Adipocyte (in vitro differentiated cells): ENCODE measurements at regions not wholly inside any gene's neighbourhood (a gene's known extent, or its start where the extent isn't known, plus 50 kb on each side); places are given as distances from the start of the nearest gene placed in this dataset.

Experiments
- DNase-seq: peaks from one replicate; pipeline ENCODE4 v3.0.0-alpha.2; 2015; ENCODE audit warnings: low read depth
- H3K27me3 ChIP-seq: replicated peaks from 2 replicates; pipeline ENCODE4 v1.7.0; 2013; ENCODE audit warnings: mild to moderate bottlenecking, low read length, moderate library complexity; ENCODE audit not compliant: control insufficient read depth, insufficient read depth
- H3K36me3 ChIP-seq: 2 replicates; pipeline ENCODE4 v1.7.0; 2013; ENCODE audit warnings: low read length, mild to moderate bottlenecking, moderate library complexity; ENCODE audit not compliant: control insufficient read depth, insufficient read depth, severe bottlenecking
- H3K4me1 ChIP-seq: 2 replicates; pipeline ENCODE4 v1.7.0; 2013; ENCODE audit warnings: mild to moderate bottlenecking, low read length, moderate library complexity; ENCODE audit not compliant: control insufficient read depth, insufficient read depth
- H3K4me3 ChIP-seq: 2 replicates; pipeline ENCODE4 v1.7.0; 2013; ENCODE audit warnings: mild to moderate bottlenecking, low read length, moderate library complexity
- H3K9ac ChIP-seq: 2 replicates; pipeline ENCODE4 v1.7.0; 2013; ENCODE audit warnings: mild to moderate bottlenecking, low read length, moderate library complexity
- H3K9me3 ChIP-seq: 2 replicates; pipeline ENCODE4 v1.7.0; 2013; ENCODE audit warnings: mild to moderate bottlenecking, low read length, moderate library complexity; ENCODE audit not compliant: control insufficient read depth

GRCh38 chr3:31432897-31433678 lies 99.6 kb upstream of the STT3B start:
- Histone ChIP-seq H3K9me3 (peaks cover 23% of the 10 kb centered on the region), H3K36me3 (no peaks in the 10 kb centered on the region)
- no peak for DNase-seq

GRCh38 chr3:31433679-31433992 lies 99.1 kb upstream of the STT3B start:
- H3K4me1 ChIP-seq, result no peaks in the 10 kb centered on the region
- no peak overlapping the region for H3K4me3 ChIP-seq
- no peak for DNase-seq
- H3K9me3 ChIP-seq, result peaks cover 21% of the 10 kb centered on the region
- no peaks in the 10 kb centered on the region for H3K36me3 ChIP-seq
- no peak overlapping the region for H3K9ac ChIP-seq
- peaks cover 4% of the 10 kb centered on the region for H3K27me3 ChIP-seq

More at GRCh38 chr3:31432897-31433678, 99.6 kb upstream of the STT3B start:
- Histone ChIP-seq H3K4me3 (no peak overlapping the region), H3K4me1 (no peaks in the 10 kb centered on the region), H3K9ac (no peak overlapping the region), H3K27me3 (peaks cover 4% of the 10 kb centered on the region)

GRCh38 chr3:31434819-31435218 lies 97.9 kb upstream of the STT3B start:
- Histone ChIP-seq H3K4me1 (no peaks in the 10 kb centered on the region), H3K9me3 (peaks cover 16% of the 10 kb centered on the region), H3K9ac (no peak overlapping the region), H3K4me3 (no peak overlapping the region), H3K36me3 (no peaks in the 10 kb centered on the region), H3K27me3 (peaks cover 4% of the 10 kb centered on the region)
- no peak for DNase-seq

- peaks cover 4% of the 10 kb centered on the region for H3K27me3 ChIP-seq
- no peaks in the 10 kb centered on the region for H3K4me1 ChIP-seq
- DNase-seq, result no peak
- H3K9me3 ChIP-seq, result peaks cover 16% of the 10 kb centered on the region
- no peaks in the 10 kb centered on the region for H3K36me3 ChIP-seq
- H3K4me3 ChIP-seq, result no peak overlapping the region
- no peak overlapping the region for H3K9ac ChIP-seq
These were observed 95.9 kb upstream of the STT3B start for GRCh38 chr3:31436830-31437229.

GRCh38 chr3:31438742-31439141 lies 94.0 kb upstream of the STT3B start:
- no peaks in the 10 kb centered on the region for H3K36me3 ChIP-seq
- H3K4me1 ChIP-seq, result no peaks in the 10 kb centered on the region
- no peaks in the 10 kb centered on the region for H3K27me3 ChIP-seq
- no peak overlapping the region for H3K9ac ChIP-seq
- no peak overlapping the region for H3K4me3 ChIP-seq
- no peak for DNase-seq
- H3K9me3 ChIP-seq, result peaks cover 16% of the 10 kb centered on the region

GRCh38 chr3:31439890-31440750 lies 92.6 kb upstream of the STT3B start:
- no peak for DNase-seq
- Histone ChIP-seq H3K9me3 (peaks cover 16% of the 10 kb centered on the region), H3K4me3 (no peak overlapping the region), H3K9ac (no peak overlapping the region), H3K4me1 (no peaks in the 10 kb centered on the region), H3K36me3 (no peaks in the 10 kb centered on the region), H3K27me3 (no peaks in the 10 kb centered on the region)

GRCh38 chr3:31440878-31441277 lies 91.8 kb upstream of the STT3B start:
- no peaks in the 10 kb centered on the region for H3K27me3 ChIP-seq
- peaks cover 16% of the 10 kb centered on the region for H3K9me3 ChIP-seq
- DNase-seq, result no peak
- H3K4me3 ChIP-seq, result no peak overlapping the region
- H3K9ac ChIP-seq, result no peak overlapping the region
- H3K4me1 ChIP-seq, result no peaks in the 10 kb centered on the region
- no peaks in the 10 kb centered on the region for H3K36me3 ChIP-seq

- Histone ChIP-seq H3K9me3 (peaks cover 2% of the 10 kb centered on the region), H3K4me1 (no peaks in the 10 kb centered on the region), H3K4me3 (no peak overlapping the region), H3K27me3 (no peaks in the 10 kb centered on the region), H3K9ac (no peak overlapping the region), H3K36me3 (no peaks in the 10 kb centered on the region)
- no peak for DNase-seq
These were observed 90.0 kb upstream of the STT3B start for GRCh38 chr3:31442755-31443154.

- no peak for DNase-seq
- Histone ChIP-seq H3K36me3 (no peaks in the 10 kb centered on the region), H3K4me1 (no peaks in the 10 kb centered on the region), H3K27me3 (no peaks in the 10 kb centered on the region), H3K9me3 (no peaks in the 10 kb centered on the region), H3K4me3 (no peak overlapping the region), H3K9ac (no peak overlapping the region)
These were observed 88.2 kb upstream of the STT3B start for GRCh38 chr3:31444220-31445142.

- Histone ChIP-seq H3K4me3 (no peak overlapping the region), H3K9me3 (peaks cover 4% of the 10 kb centered on the region), H3K4me1 (no peaks in the 10 kb centered on the region), H3K9ac (no peak overlapping the region), H3K36me3 (no peaks in the 10 kb centered on the region), H3K27me3 (no peaks in the 10 kb centered on the region)
- DNase-seq, result no peak
These were observed 87.0 kb upstream of the STT3B start for GRCh38 chr3:31445701-31446100.
